Keratinocyte (primary cell): ENCODE measurements at regions not wholly inside any gene's neighbourhood (a gene's known extent, or its start where the extent isn't known, plus 50 kb on each side); places are given as distances from the start of the nearest gene placed in this dataset.

Experiments
- DNase-seq: peaks from one replicate; pipeline ENCODE4 v3.0.0-alpha.2; 2011; ENCODE audit warnings: low read depth, missing footprints, low spot score
- FAIRE-seq: peaks from 2 replicates; lab custom pipeline; 2011; peaks lifted over from hg19 to GRCh38; lab: Jason Lieb, UNC
- H2AFZ ChIP-seq: 2 replicates; pipeline ENCODE4 v1.6.0; 2012; ENCODE audit warnings: low read length, control low read depth, inconsistent platforms; ENCODE audit not compliant: control insufficient read depth
- H3K27ac ChIP-seq: 2 replicates; pipeline ENCODE4 v1.5.1; 2011; ENCODE audit warnings: low read length; ENCODE audit not compliant: control insufficient read depth, insufficient read depth
- H3K27me3 ChIP-seq: 3 replicates; pipeline ENCODE4 v1.6.0; 2011; ENCODE audit warnings: low read length; ENCODE audit not compliant: control insufficient read depth, insufficient read depth; ENCODE audit errors: extremely low read depth
- H3K36me3 ChIP-seq, 2 experiments: 2 replicates in 1 of 2; 3 replicates in 1 of 2; pipeline ENCODE4 v1.5.1; 2011; ENCODE audit warnings: low read length in 2 of 2, mild to moderate bottlenecking in 1 of 2; ENCODE audit not compliant: control insufficient read depth in 2 of 2, insufficient read depth in 2 of 2; ENCODE audit errors: extremely low read depth in 1 of 2
- H3K4me1 ChIP-seq: 3 replicates; pipeline ENCODE4 v1.5.1; 2011; ENCODE audit warnings: low read length; ENCODE audit not compliant: control insufficient read depth, insufficient read depth; ENCODE audit errors: extremely low read depth
- H3K4me2 ChIP-seq: 3 replicates; pipeline ENCODE4 v1.6.0; 2011; ENCODE audit warnings: low read depth, low read length; ENCODE audit not compliant: control insufficient read depth, insufficient read depth; ENCODE audit errors: extremely low read depth
- H3K4me3 ChIP-seq, 3 experiments: fragments of 200-600 bp in 1 of 3; sonication (generic) in 1 of 3; 2 replicates in 2 of 3; 3 replicates in 1 of 3; pipeline ENCODE4 v1.5.1; 2011 to 2016; ENCODE audit warnings: low read length in 3 of 3, mild to moderate bottlenecking in 3 of 3, control low read depth in 2 of 3, inconsistent platforms in 1 of 3, low read depth in 1 of 3, mixed read lengths in 1 of 3, mixed run types in 1 of 3, moderate library complexity in 1 of 3; ENCODE audit not compliant: control insufficient read depth in 2 of 3, insufficient read depth in 2 of 3; ENCODE audit errors: extremely low read depth in 1 of 3
- H3K79me2 ChIP-seq: 2 replicates; pipeline ENCODE4 v1.6.0; 2012; ENCODE audit warnings: low read length; ENCODE audit not compliant: control insufficient read depth, insufficient read depth
- H3K9ac ChIP-seq: 3 replicates; pipeline ENCODE4 v1.6.0; 2011; ENCODE audit warnings: low read length; ENCODE audit not compliant: control insufficient read depth, insufficient read depth; ENCODE audit errors: extremely low read depth
- H3K9me1 ChIP-seq: 3 replicates; pipeline ENCODE4 v1.6.0; 2011; ENCODE audit warnings: low read length; ENCODE audit not compliant: control insufficient read depth, insufficient read depth; ENCODE audit errors: extremely low read depth
- H3K9me3 ChIP-seq: 2 replicates; pipeline ENCODE4 v1.5.1; 2012; ENCODE audit warnings: low read depth, low read length; ENCODE audit not compliant: control insufficient read depth
- H4K20me1 ChIP-seq: 3 replicates; pipeline ENCODE4 v1.6.0; 2011; ENCODE audit warnings: low read length; ENCODE audit not compliant: control insufficient read depth, insufficient read depth; ENCODE audit errors: extremely low read depth
- CTCF ChIP-seq, 3 experiments: IDR thresholded peaks in 1 of 3; conservative IDR thresholded peaks in 1 of 3; optimal IDR thresholded peaks in 1 of 3; 2 replicates in 2 of 3; 3 replicates in 1 of 3; pipeline versions ENCODE3 to v1.5.1; 2011; ENCODE audit warnings: low read length in 3 of 3, mild to moderate bottlenecking in 3 of 3, moderate library complexity in 2 of 3, control low read depth in 1 of 3, inconsistent platforms in 1 of 3; ENCODE audit not compliant: insufficient read depth in 2 of 3; ENCODE audit errors: extremely low read depth in 1 of 3
- EZH2 ChIP-seq: IDR thresholded peaks from one replicate; pipeline ENCODE4 v1.6.1; 2012; ENCODE audit warnings: inconsistent platforms, mild to moderate bottlenecking, low read length, moderate library complexity
- dilution Hi-C: fragments of 300-500 bp; cut with MboI; formaldehyde crosslinking; loops from one replicate; pipeline ENCODE4 v1.7.0; 2020; ENCODE audit warnings: low sequenced_read_pairs; ENCODE audit not compliant: extremely low pct_ligation_motif_present

- H3K27me3 ChIP-seq: no peaks in the 10 kb centered on the region
- no peak overlapping the region for H3K4me2 ChIP-seq
- FAIRE-seq (no peak), DNase-seq (no peak)
- H3K4me3 ChIP-seq: no peak overlapping the region
- no peak overlapping the region for H3K9ac ChIP-seq
- no peaks in the 10 kb centered on the region for H4K20me1 ChIP-seq
- TF ChIP-seq EZH2: no peak
- TF ChIP-seq CTCF (optimal IDR thresholded peaks at IDR 0.05 in 1 of 3, IDR thresholded peaks at IDR 0.05 in 1 of 3, conservative IDR thresholded peaks at IDR 0.05 in 1 of 3; ENCODE audit: extremely low read depth in 1 of 3, insufficient read depth in 2 of 3, low read length in 3 of 3): no peak
- no peaks in the 10 kb centered on the region for H3K9me3 ChIP-seq
- H3K4me1 ChIP-seq: no peaks in the 10 kb centered on the region
- no peaks in the 10 kb centered on the region for H3K9me1 ChIP-seq
- dilution Hi-C loops: no loop called here
- no peaks in the 10 kb centered on the region for H3K79me2 ChIP-seq
- no peak overlapping the region for H2AFZ ChIP-seq
- no peaks in the 10 kb centered on the region for H3K36me3 ChIP-seq
- H3K27ac ChIP-seq: no peak overlapping the region
These were observed 129.7 kb upstream of the ZBTB40 start for GRCh38 chr1:22321917-22322316.

GRCh38 chr1:22323141-22323845, 128.4 kb upstream of the ZBTB40 start:
- DNase-seq: no peak
- Histone ChIP-seq H3K4me2 (no peak overlapping the region), H3K27ac (no peak overlapping the region), H3K36me3 (no peaks in the 10 kb centered on the region), H3K9ac (no peak overlapping the region), H2AFZ (no peak overlapping the region), H3K27me3 (no peaks in the 10 kb centered on the region), H3K4me1 (no peaks in the 10 kb centered on the region), H3K9me1 (no peaks in the 10 kb centered on the region), H4K20me1 (no peaks in the 10 kb centered on the region), H3K79me2 (no peaks in the 10 kb centered on the region), H3K4me3 (no peak overlapping the region), H3K9me3 (no peaks in the 10 kb centered on the region)
- dilution Hi-C loops: no loop called here
- TF ChIP-seq CTCF (optimal IDR thresholded peaks at IDR 0.05 in 1 of 3, IDR thresholded peaks at IDR 0.05 in 1 of 3, conservative IDR thresholded peaks at IDR 0.05 in 1 of 3; ENCODE audit: extremely low read depth in 1 of 3, insufficient read depth in 2 of 3, low read length in 3 of 3): no peak
- no peak for TF ChIP-seq EZH2
- no peak for FAIRE-seq
